HG02852 (cell line): ENCODE measurements at regions not wholly inside any gene's neighbourhood (a gene's known extent, or its start where the extent isn't known, plus 50 kb on each side); places are given as distances from the start of the nearest gene placed in this dataset.

ENCODE experiments used
- ATAC-seq: cut with Tn5 transposase; IDR thresholded peaks from one replicate; pipeline ENCODE4 v1.9.1; 2021; ENCODE audit warnings: mild to moderate bottlenecking, moderate library complexity; ENCODE audit not compliant: unreplicated experiment

GRCh38 chr4:173793937-173794510 is 264.0 kb upstream of the HAND2 start:
- ATAC-seq = no peak

- ATAC-seq = no peak
Observed at GRCh38 chr4:173782660-173783059, 252.6 kb upstream of the HAND2 start.

- ATAC-seq = no peak
Observed at GRCh38 chr4:173777921-173778320, 247.9 kb upstream of the HAND2 start.

GRCh38 chr4:173777421-173777820 is 247.4 kb upstream of the HAND2 start:
- no peak for ATAC-seq

- ATAC-seq = no peak
Observed at GRCh38 chr4:173769568-173769967, 239.5 kb upstream of the HAND2 start.

- no peak for ATAC-seq
Observed at GRCh38 chr4:173767650-173768049, 237.6 kb upstream of the HAND2 start.

GRCh38 chr4:173766171-173766600 is 236.2 kb upstream of the HAND2 start:
- ATAC-seq = no peak

GRCh38 chr4:173765751-173766150 is 235.7 kb upstream of the HAND2 start:
- no peak for ATAC-seq

GRCh38 chr4:173763389-173763788 is 233.4 kb upstream of the HAND2 start:
- ATAC-seq = no peak

- no peak for ATAC-seq
Observed at GRCh38 chr4:173761938-173762337, 231.9 kb upstream of the HAND2 start.

- ATAC-seq = no peak
Observed at GRCh38 chr4:173761236-173761635, 231.2 kb upstream of the HAND2 start.

- ATAC-seq = no peak
Observed at GRCh38 chr4:173758132-173758531, 228.1 kb upstream of the HAND2 start.

GRCh38 chr4:173753408-173753807 is 223.4 kb upstream of the HAND2 start:
- no peak for ATAC-seq

- no peak for ATAC-seq
Observed at GRCh38 chr4:173752610-173753230, 222.7 kb upstream of the HAND2 start.

- no peak for ATAC-seq
Observed at GRCh38 chr4:173748353-173748752, 218.3 kb upstream of the HAND2 start.

- ATAC-seq = no peak
Observed at GRCh38 chr4:173747537-173748257, 217.7 kb upstream of the HAND2 start.

- no peak for ATAC-seq
Observed at GRCh38 chr4:173746424-173746823, 216.4 kb upstream of the HAND2 start.

GRCh38 chr4:173745765-173746164 is 215.7 kb upstream of the HAND2 start:
- ATAC-seq = no peak

GRCh38 chr4:173736840-173737239 is 206.8 kb upstream of the HAND2 start:
- ATAC-seq = no peak

- ATAC-seq = no peak
Observed at GRCh38 chr4:173735585-173735984, 205.6 kb upstream of the HAND2 start.

- no peak for ATAC-seq
Observed at GRCh38 chr4:173735049-173735448, 205.0 kb upstream of the HAND2 start.

GRCh38 chr4:173731257-173731656 is 201.2 kb upstream of the HAND2 start:
- no peak for ATAC-seq
